Fibroblast of lung (primary cell): ENCODE measurements at regions not wholly inside any gene's neighbourhood (a gene's known extent, or its start where the extent isn't known, plus 50 kb on each side); places are given as distances from the start of the nearest gene placed in this dataset.

ENCODE experiments used
- EZH2 ChIP-seq: IDR thresholded peaks from 2 replicates; pipeline ENCODE4 v1.5.1; 2012; ENCODE audit warnings: low read length, control low read depth, mild to moderate bottlenecking; ENCODE audit errors: missing control alignments
- TF ChIP-seq, protein P1 (sequence below), 2 donors: IDR thresholded peaks in 1 of 2; conservative IDR thresholded peaks in 1 of 2; 1 replicate in 1 of 2; 2 replicates in 1 of 2; pipeline ENCODE4 v1.5.1; 2011 to 2012; ENCODE audit warnings: low read length in 2 of 2, control low read depth in 1 of 2, inconsistent platforms in 1 of 2, low read depth in 1 of 2, mild to moderate bottlenecking in 1 of 2

GRCh38 chr10:123357421-123357930, 203.3 kb downstream of the BUB3 start:
- TF ChIP-seq, protein P1, sequence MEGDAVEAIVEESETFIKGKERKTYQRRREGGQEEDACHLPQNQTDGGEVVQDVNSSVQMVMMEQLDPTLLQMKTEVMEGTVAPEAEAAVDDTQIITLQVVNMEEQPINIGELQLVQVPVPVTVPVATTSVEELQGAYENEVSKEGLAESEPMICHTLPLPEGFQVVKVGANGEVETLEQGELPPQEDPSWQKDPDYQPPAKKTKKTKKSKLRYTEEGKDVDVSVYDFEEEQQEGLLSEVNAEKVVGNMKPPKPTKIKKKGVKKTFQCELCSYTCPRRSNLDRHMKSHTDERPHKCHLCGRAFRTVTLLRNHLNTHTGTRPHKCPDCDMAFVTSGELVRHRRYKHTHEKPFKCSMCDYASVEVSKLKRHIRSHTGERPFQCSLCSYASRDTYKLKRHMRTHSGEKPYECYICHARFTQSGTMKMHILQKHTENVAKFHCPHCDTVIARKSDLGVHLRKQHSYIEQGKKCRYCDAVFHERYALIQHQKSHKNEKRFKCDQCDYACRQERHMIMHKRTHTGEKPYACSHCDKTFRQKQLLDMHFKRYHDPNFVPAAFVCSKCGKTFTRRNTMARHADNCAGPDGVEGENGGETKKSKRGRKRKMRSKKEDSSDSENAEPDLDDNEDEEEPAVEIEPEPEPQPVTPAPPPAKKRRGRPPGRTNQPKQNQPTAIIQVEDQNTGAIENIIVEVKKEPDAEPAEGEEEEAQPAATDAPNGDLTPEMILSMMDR (conservative IDR thresholded peaks at IDR 0.05 in 1 of 2, IDR thresholded peaks at IDR 0.05 in 1 of 2; ENCODE audit: low read depth in 1 of 2, low read length in 2 of 2): no peak
- TF ChIP-seq EZH2: no peak
